ENCODE measurements at regions not wholly inside any gene's neighbourhood (a gene's known extent, or its start where the extent isn't known, plus 50 kb on each side); places are given as distances from the start of the nearest gene placed in this dataset.

DNA sequence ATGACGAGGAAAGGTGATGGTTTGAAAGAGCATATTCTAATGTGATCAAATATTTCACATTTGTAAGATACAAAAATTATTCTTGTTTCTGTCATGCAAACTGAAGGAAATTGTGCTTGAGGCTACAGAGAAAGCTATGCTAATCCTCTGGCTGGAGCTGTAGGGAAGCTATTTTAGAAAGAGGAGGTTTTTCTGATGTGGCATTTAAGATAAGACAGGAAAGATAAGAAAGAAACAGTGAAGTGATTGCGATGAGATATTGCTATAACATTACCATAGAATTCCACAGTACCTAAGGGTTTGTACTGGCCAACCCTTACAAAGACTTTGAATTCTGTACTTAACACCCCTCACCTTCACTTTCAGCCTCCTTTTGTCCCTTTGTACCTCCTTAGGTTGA, 205.2 kb upstream of the LMCD1 start:
- TF ChIP-seq, protein P1, sequence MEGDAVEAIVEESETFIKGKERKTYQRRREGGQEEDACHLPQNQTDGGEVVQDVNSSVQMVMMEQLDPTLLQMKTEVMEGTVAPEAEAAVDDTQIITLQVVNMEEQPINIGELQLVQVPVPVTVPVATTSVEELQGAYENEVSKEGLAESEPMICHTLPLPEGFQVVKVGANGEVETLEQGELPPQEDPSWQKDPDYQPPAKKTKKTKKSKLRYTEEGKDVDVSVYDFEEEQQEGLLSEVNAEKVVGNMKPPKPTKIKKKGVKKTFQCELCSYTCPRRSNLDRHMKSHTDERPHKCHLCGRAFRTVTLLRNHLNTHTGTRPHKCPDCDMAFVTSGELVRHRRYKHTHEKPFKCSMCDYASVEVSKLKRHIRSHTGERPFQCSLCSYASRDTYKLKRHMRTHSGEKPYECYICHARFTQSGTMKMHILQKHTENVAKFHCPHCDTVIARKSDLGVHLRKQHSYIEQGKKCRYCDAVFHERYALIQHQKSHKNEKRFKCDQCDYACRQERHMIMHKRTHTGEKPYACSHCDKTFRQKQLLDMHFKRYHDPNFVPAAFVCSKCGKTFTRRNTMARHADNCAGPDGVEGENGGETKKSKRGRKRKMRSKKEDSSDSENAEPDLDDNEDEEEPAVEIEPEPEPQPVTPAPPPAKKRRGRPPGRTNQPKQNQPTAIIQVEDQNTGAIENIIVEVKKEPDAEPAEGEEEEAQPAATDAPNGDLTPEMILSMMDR (IDR thresholded peaks at IDR 0.05; ENCODE audit: low read length), result no peak
- no peak for TF ChIP-seq EZH2 (IDR thresholded peaks at IDR 0.05; ENCODE audit: borderline replicate concordance, low read length)

Measured in OCI-LY1 (cell line).